ENCODE measurements at regions not wholly inside any gene's neighbourhood (a gene's known extent, or its start where the extent isn't known, plus 50 kb on each side); places are given as distances from the start of the nearest gene placed in this dataset.

GRCh38 chr7:54069843-54070242, 472.3 kb upstream of the VSTM2A start (continued):
- no peak for TF ChIP-seq FOXM1 (IDR thresholded peaks at IDR 0.05; ENCODE audit: low read depth, low read length)
- no peak for TF ChIP-seq TARDBP (IDR thresholded peaks at IDR 0.05; ENCODE audit: borderline replicate concordance)
- TF ChIP-seq, protein P1, sequence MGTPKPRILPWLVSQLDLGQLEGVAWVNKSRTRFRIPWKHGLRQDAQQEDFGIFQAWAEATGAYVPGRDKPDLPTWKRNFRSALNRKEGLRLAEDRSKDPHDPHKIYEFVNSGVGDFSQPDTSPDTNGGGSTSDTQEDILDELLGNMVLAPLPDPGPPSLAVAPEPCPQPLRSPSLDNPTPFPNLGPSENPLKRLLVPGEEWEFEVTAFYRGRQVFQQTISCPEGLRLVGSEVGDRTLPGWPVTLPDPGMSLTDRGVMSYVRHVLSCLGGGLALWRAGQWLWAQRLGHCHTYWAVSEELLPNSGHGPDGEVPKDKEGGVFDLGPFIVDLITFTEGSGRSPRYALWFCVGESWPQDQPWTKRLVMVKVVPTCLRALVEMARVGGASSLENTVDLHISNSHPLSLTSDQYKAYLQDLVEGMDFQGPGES (IDR thresholded peaks at IDR 0.05): no peak

DNA sequence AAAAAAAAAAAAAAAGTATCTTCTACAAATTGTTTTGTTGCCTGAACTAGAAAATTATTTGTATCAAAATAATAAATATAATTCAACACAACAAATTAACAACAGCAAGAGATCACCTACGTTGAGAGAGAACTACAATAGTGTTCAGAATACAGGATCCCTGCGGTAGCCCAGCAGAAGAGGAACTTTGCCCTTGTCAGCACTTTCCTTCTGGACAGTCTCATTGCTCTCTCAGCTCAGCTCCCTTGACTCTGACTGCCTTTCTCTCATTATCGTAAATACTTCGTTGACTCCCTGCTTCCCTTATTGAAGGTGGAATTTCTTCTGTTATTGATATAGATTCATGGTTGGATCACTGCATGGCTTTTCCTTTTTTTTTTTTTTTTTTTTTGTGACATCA, 469.5 kb upstream of the VSTM2A start:
- H3K9ac ChIP-seq (ENCODE audit: control insufficient read depth, insufficient read depth, low read length): no peak overlapping the region
- RAD21 ChIA-PET (ENCODE audit: unreplicated experiment): no interaction called here
- no peak for FAIRE-seq

More for the DNA sequence above, 469.5 kb upstream of the VSTM2A start:
- intact Hi-C loops (cut with micrococcal nuclease; ENCODE audit: unreplicated experiment): no loop called here
- Histone ChIP-seq H4K20me1 (ENCODE audit: control insufficient read depth, insufficient read depth) (no peaks in the 10 kb centered on the region), H3K27ac (ENCODE audit: control insufficient read depth, insufficient read depth) (no peak overlapping the region), H3K4me1 (ENCODE audit: control insufficient read depth, insufficient read depth, low read length) (no peaks in the 10 kb centered on the region), H3K27me3 (replicated peaks in 1 of 2; ENCODE audit: control insufficient read depth in 2 of 2, insufficient read depth in 2 of 2, low read length in 1 of 2) (no peaks in the 10 kb centered on the region), H3K36me3 (ENCODE audit: control insufficient read depth in 2 of 2, insufficient read depth in 2 of 2, low read length in 1 of 2) (no peaks in the 10 kb centered on the region), H3K4me2 (ENCODE audit: control insufficient read depth, insufficient read depth) (no peak overlapping the region), H3K9me3 (replicated peaks; ENCODE audit: control insufficient read depth, insufficient read depth, low read length) (no peaks in the 10 kb centered on the region), H3K79me2 (ENCODE audit: control insufficient read depth, insufficient read depth, low read length) (no peaks in the 10 kb centered on the region), H3K4me3 (no peak overlapping the region), H2AFZ (ENCODE audit: control insufficient read depth, low read depth, low read length) (no peak overlapping the region)
- SMC1A ChIA-PET (ENCODE audit: uncharacterized antibody, unreplicated experiment): no interaction called here
- no TSS peak for BruUV-seq (replicated peaks)
- WGBS (ENCODE audit: insufficient coverage, insufficient replicate concordance, low lambda C conversion rate, missing lambda C conversion rate): 60% methylated on average over 4 of the region's 4 CpGs
- DNase-seq (ENCODE audit: low read depth, low spot score) (no peak), ATAC-seq (no peak)
- CTCF ChIA-PET: no interaction called here
- POLR2A ChIA-PET: no interaction called here
- in situ Hi-C loops (cut with MboI): no loop called here
- TF ChIP-seq EZH2 (IDR thresholded peaks at IDR 0.05; ENCODE audit: borderline replicate concordance, control insufficient read depth, low read depth, low read length): no peak
- TF ChIP-seq ZNF217 (IDR thresholded peaks at IDR 0.05): no peak
- TF ChIP-seq TCF3 (IDR thresholded peaks at IDR 0.05; ENCODE audit: borderline replicate concordance, insufficient read depth, low read depth, low read length): no peak
- TF ChIP-seq STAT1 (conservative IDR thresholded peaks at IDR 0.05): no peak
- TF ChIP-seq RFX5 (IDR thresholded peaks at IDR 0.05; ENCODE audit: low read depth, low read length): no peak
- TF ChIP-seq, protein P2, sequence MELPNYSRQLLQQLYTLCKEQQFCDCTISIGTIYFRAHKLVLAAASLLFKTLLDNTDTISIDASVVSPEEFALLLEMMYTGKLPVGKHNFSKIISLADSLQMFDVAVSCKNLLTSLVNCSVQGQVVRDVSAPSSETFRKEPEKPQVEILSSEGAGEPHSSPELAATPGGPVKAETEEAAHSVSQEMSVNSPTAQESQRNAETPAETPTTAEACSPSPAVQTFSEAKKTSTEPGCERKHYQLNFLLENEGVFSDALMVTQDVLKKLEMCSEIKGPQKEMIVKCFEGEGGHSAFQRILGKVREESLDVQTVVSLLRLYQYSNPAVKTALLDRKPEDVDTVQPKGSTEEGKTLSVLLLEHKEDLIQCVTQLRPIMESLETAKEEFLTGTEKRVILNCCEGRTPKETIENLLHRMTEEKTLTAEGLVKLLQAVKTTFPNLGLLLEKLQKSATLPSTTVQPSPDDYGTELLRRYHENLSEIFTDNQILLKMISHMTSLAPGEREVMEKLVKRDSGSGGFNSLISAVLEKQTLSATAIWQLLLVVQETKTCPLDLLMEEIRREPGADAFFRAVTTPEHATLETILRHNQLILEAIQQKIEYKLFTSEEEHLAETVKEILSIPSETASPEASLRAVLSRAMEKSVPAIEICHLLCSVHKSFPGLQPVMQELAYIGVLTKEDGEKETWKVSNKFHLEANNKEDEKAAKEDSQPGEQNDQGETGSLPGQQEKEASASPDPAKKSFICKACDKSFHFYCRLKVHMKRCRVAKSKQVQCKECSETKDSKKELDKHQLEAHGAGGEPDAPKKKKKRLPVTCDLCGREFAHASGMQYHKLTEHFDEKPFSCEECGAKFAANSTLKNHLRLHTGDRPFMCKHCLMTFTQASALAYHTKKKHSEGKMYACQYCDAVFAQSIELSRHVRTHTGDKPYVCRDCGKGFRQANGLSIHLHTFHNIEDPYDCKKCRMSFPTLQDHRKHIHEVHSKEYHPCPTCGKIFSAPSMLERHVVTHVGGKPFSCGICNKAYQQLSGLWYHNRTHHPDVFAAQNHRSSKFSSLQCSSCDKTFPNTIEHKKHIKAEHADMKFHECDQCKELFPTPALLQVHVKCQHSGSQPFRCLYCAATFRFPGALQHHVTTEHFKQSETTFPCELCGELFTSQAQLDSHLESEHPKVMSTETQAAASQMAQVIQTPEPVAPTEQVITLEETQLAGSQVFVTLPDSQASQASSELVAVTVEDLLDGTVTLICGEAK (IDR thresholded peaks at IDR 0.05; ENCODE audit: borderline replicate concordance): no peak
- no peak for TF ChIP-seq PAX8 (IDR thresholded peaks at IDR 0.05)
- no peak for TF ChIP-seq GABPA (IDR thresholded peaks at IDR 0.05; ENCODE audit: low read depth)
- no peak for TF ChIP-seq CTCF (IDR thresholded peaks at IDR 0.05 in 2 of 3, conservative IDR thresholded peaks at IDR 0.05 in 1 of 3; ENCODE audit: control insufficient read depth in 2 of 3, extremely low read depth in 1 of 3, insufficient read depth in 1 of 3, low read depth in 3 of 3, low read length in 3 of 3)

All from GM12878 (cell line).